ENCODE measurements at regions not wholly inside any gene's neighbourhood (a gene's known extent, or its start where the extent isn't known, plus 50 kb on each side); places are given as distances from the start of the nearest gene placed in this dataset.

DNA sequence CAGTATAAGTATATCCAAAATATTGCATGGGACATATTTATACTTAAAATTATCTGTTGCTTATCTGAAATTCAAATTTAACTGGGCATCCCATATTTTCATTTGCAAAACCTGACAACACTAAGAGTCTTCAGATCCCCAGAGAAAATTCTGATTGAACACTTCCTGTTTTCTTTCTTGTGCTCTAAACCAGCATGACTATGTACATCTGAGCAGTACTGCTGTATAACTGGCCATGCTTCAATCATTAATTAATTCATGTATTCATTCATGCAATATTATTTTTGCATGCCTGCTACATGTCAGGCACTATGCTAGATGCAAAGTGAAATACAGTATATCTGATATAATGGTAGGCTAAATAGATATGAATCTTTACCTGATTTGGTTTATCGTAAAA is 461.2 kb downstream of the TLR4 start:
- Histone ChIP-seq H3K27ac (no peak overlapping the region), H3K4me3 (no peak overlapping the region), H3K27me3 (no peaks in the 10 kb centered on the region), H3K36me3 (no peaks in the 10 kb centered on the region), H3K4me1 (no peaks in the 10 kb centered on the region), H3K9me3 (no peaks in the 10 kb centered on the region)
- no peak for TF ChIP-seq POLR2A (IDR thresholded peaks at IDR 0.05)
- TF ChIP-seq, protein P1, sequence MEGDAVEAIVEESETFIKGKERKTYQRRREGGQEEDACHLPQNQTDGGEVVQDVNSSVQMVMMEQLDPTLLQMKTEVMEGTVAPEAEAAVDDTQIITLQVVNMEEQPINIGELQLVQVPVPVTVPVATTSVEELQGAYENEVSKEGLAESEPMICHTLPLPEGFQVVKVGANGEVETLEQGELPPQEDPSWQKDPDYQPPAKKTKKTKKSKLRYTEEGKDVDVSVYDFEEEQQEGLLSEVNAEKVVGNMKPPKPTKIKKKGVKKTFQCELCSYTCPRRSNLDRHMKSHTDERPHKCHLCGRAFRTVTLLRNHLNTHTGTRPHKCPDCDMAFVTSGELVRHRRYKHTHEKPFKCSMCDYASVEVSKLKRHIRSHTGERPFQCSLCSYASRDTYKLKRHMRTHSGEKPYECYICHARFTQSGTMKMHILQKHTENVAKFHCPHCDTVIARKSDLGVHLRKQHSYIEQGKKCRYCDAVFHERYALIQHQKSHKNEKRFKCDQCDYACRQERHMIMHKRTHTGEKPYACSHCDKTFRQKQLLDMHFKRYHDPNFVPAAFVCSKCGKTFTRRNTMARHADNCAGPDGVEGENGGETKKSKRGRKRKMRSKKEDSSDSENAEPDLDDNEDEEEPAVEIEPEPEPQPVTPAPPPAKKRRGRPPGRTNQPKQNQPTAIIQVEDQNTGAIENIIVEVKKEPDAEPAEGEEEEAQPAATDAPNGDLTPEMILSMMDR (IDR thresholded peaks at IDR 0.05) = no peak
- intact Hi-C loops (cut with DNase I; ENCODE audit: low total_unique reads) = no loop called here
- DNase-seq = no peak

GRCh38 chr9:118170032-118170955 is 466.1 kb downstream of the TLR4 start:
- H3K36me3 ChIP-seq = no peaks in the 10 kb centered on the region
- TF ChIP-seq, protein P1 (IDR thresholded peaks at IDR 0.05) = no peak
- TF ChIP-seq POLR2A (IDR thresholded peaks at IDR 0.05) = no peak
- no peaks in the 10 kb centered on the region for H3K27me3 ChIP-seq
- H3K4me3 ChIP-seq = no peak overlapping the region
- no peak overlapping the region for H3K27ac ChIP-seq
- no peaks in the 10 kb centered on the region for H3K9me3 ChIP-seq
- intact Hi-C loops (cut with DNase I; ENCODE audit: low total_unique reads) = no loop called here
- H3K4me1 ChIP-seq = no peaks in the 10 kb centered on the region
- DNase-seq = no peak

DNA sequence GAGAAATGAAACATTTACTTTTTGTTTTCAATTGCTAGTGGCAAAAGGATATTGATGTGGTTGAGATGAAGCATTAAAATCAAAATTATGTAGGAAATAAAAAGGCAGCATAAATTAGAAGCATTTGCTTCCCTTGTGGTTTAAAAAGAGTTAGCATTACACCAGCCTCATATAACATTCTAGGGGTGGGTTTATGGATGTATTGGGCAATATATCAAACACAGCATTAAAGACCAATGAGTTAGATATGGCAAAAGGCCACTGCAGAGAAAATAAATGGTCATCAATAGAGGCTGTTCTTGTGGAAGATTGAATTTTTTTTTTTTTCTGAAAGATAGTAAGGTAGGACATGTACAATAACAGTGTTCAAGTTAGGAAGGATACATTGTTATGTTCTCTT is 473.0 kb downstream of the TLR4 start:
- intact Hi-C loops (cut with DNase I; ENCODE audit: low total_unique reads) = no loop called here
- no peaks in the 10 kb centered on the region for H3K9me3 ChIP-seq
- H3K4me3 ChIP-seq = no peak overlapping the region
- TF ChIP-seq, protein P1 (IDR thresholded peaks at IDR 0.05) = no peak
- TF ChIP-seq POLR2A (IDR thresholded peaks at IDR 0.05) = no peak
- H3K4me1 ChIP-seq = no peaks in the 10 kb centered on the region
- H3K27me3 ChIP-seq = no peaks in the 10 kb centered on the region
- DNase-seq = no peak
- no peaks in the 10 kb centered on the region for H3K36me3 ChIP-seq
- no peak overlapping the region for H3K27ac ChIP-seq

GRCh38 chr9:118183576-118183975 is 479.4 kb downstream of the TLR4 start:
- intact Hi-C loops (cut with DNase I; ENCODE audit: low total_unique reads) = no loop called here
- no peaks in the 10 kb centered on the region for H3K9me3 ChIP-seq
- H3K4me3 ChIP-seq = no peak overlapping the region
- no peaks in the 10 kb centered on the region for H3K27me3 ChIP-seq
- H3K27ac ChIP-seq = no peak overlapping the region
- H3K4me1 ChIP-seq = no peaks in the 10 kb centered on the region
- TF ChIP-seq POLR2A (IDR thresholded peaks at IDR 0.05) = no peak
- TF ChIP-seq, protein P1 (IDR thresholded peaks at IDR 0.05) = no peak
- H3K36me3 ChIP-seq = no peaks in the 10 kb centered on the region
- no peak for DNase-seq

GRCh38 chr9:118187408-118187807 is 483.2 kb downstream of the TLR4 start:
- no peaks in the 10 kb centered on the region for H3K36me3 ChIP-seq
- no peak for DNase-seq
- no peaks in the 10 kb centered on the region for H3K9me3 ChIP-seq
- TF ChIP-seq, protein P1 (IDR thresholded peaks at IDR 0.05) = no peak
- TF ChIP-seq POLR2A (IDR thresholded peaks at IDR 0.05) = no peak
- H3K4me1 ChIP-seq = no peaks in the 10 kb centered on the region
- H3K27ac ChIP-seq = no peak overlapping the region
- H3K4me3 ChIP-seq = no peak overlapping the region
- intact Hi-C loops (cut with DNase I; ENCODE audit: low total_unique reads) = no loop called here
- no peaks in the 10 kb centered on the region for H3K27me3 ChIP-seq
